ENCODE measurements at regions not wholly inside any gene's neighbourhood (a gene's known extent, or its start where the extent isn't known, plus 50 kb on each side); places are given as distances from the start of the nearest gene placed in this dataset.

- no peak for DNase-seq (ENCODE audit: low read depth)
- TF ChIP-seq CTCF (IDR thresholded peaks at IDR 0.05; ENCODE audit: insufficient read depth, low read depth, low read length): no peak
- no peak overlapping the region for H3K4me3 ChIP-seq (ENCODE audit: low read depth, low read length)
Observed at GRCh38 chr18:72180689-72181088, 363.5 kb downstream of the CBLN2 start.

- DNase-seq (ENCODE audit: low read depth): no peak
- no peak overlapping the region for H3K4me3 ChIP-seq (ENCODE audit: low read depth, low read length)
- TF ChIP-seq CTCF (IDR thresholded peaks at IDR 0.05; ENCODE audit: insufficient read depth, low read depth, low read length): no peak
Observed at GRCh38 chr18:72174972-72175649, 369.0 kb downstream of the CBLN2 start.

- no peak for DNase-seq (ENCODE audit: low read depth)
- no peak for TF ChIP-seq CTCF (IDR thresholded peaks at IDR 0.05; ENCODE audit: insufficient read depth, low read depth, low read length)
- no peak overlapping the region for H3K4me3 ChIP-seq (ENCODE audit: low read depth, low read length)
Observed at GRCh38 chr18:72171596-72171995, 372.5 kb downstream of the CBLN2 start.

GRCh38 chr18:72161691-72162090, 382.5 kb downstream of the CBLN2 start:
- no peak for DNase-seq (ENCODE audit: low read depth)
- no peak overlapping the region for H3K4me3 ChIP-seq (ENCODE audit: low read depth, low read length)
- TF ChIP-seq CTCF (IDR thresholded peaks at IDR 0.05; ENCODE audit: insufficient read depth, low read depth, low read length): no peak

- TF ChIP-seq CTCF (IDR thresholded peaks at IDR 0.05; ENCODE audit: insufficient read depth, low read depth, low read length): no peak
- no peak overlapping the region for H3K4me3 ChIP-seq (ENCODE audit: low read depth, low read length)
- no peak for DNase-seq (ENCODE audit: low read depth)
Observed at GRCh38 chr18:72160510-72161445, 383.4 kb downstream of the CBLN2 start.

- DNase-seq (ENCODE audit: low read depth): no peak
- TF ChIP-seq CTCF (IDR thresholded peaks at IDR 0.05; ENCODE audit: insufficient read depth, low read depth, low read length): no peak
- H3K4me3 ChIP-seq (ENCODE audit: low read depth, low read length): no peak overlapping the region
Observed at GRCh38 chr18:72155327-72155726, 388.8 kb downstream of the CBLN2 start.

Data from fibroblast of villous mesenchyme (primary cell).